ENCODE measurements at regions not wholly inside any gene's neighbourhood (a gene's known extent, or its start where the extent isn't known, plus 50 kb on each side); places are given as distances from the start of the nearest gene placed in this dataset.
"Not testable (repeated sequence)": the region's sequence is repeated elsewhere in the genome, so short reads cannot be mapped to it uniquely, and the experiment has no call there.

DNA sequence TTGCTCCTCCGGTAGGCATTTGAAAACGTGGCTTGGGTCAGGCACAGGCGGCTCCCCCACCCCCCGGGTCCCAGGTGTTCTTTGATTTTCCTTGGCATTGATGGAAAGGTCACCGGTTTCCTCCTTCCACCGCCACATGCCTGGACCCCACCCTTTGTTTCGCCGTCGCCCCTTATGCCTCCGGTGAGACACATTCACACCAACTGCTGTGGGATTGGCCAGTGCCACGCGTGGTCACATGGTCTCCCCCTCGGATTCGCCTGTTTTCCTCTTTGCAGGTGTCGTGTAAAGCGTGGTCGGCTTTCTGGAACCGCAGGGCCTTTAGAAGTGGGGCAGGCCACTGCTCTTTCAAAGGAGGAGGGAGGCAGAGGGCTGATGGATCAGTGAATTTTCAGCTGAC lies 101.2 kb upstream of the FOXD4L5 start:
- TF ChIP-seq, protein P1, sequence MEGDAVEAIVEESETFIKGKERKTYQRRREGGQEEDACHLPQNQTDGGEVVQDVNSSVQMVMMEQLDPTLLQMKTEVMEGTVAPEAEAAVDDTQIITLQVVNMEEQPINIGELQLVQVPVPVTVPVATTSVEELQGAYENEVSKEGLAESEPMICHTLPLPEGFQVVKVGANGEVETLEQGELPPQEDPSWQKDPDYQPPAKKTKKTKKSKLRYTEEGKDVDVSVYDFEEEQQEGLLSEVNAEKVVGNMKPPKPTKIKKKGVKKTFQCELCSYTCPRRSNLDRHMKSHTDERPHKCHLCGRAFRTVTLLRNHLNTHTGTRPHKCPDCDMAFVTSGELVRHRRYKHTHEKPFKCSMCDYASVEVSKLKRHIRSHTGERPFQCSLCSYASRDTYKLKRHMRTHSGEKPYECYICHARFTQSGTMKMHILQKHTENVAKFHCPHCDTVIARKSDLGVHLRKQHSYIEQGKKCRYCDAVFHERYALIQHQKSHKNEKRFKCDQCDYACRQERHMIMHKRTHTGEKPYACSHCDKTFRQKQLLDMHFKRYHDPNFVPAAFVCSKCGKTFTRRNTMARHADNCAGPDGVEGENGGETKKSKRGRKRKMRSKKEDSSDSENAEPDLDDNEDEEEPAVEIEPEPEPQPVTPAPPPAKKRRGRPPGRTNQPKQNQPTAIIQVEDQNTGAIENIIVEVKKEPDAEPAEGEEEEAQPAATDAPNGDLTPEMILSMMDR (IDR thresholded peaks at IDR 0.05; ENCODE audit: low read length) = not testable (repeated sequence)
- not testable (repeated sequence) for TF ChIP-seq EZH2 (optimal IDR thresholded peaks at IDR 0.05; ENCODE audit: low read depth, low read length)

Data from MM.1S (cell line).